ENCODE measurements at regions not wholly inside any gene's neighbourhood (a gene's known extent, or its start where the extent isn't known, plus 50 kb on each side); places are given as distances from the start of the nearest gene placed in this dataset.

GRCh38 chr9:90540734-90541133, 101.9 kb downstream of the DIRAS2 start:
- no peak for DNase-seq (ENCODE audit: low read depth)
- no peak overlapping the region for H3K4me3 ChIP-seq (ENCODE audit: low read depth, low read length)
- TF ChIP-seq MYC (IDR thresholded peaks at IDR 0.05; ENCODE audit: low read depth, low read length): no peak
- no peak for TF ChIP-seq POLR2A (IDR thresholded peaks at IDR 0.05; ENCODE audit: extremely low read depth, insufficient read length)
- TF ChIP-seq CTCF (IDR thresholded peaks at IDR 0.05; ENCODE audit: low read depth, low read length): no peak
- no peak for TF ChIP-seq MAX (IDR thresholded peaks at IDR 0.05; ENCODE audit: low read depth, low read length)

DNA sequence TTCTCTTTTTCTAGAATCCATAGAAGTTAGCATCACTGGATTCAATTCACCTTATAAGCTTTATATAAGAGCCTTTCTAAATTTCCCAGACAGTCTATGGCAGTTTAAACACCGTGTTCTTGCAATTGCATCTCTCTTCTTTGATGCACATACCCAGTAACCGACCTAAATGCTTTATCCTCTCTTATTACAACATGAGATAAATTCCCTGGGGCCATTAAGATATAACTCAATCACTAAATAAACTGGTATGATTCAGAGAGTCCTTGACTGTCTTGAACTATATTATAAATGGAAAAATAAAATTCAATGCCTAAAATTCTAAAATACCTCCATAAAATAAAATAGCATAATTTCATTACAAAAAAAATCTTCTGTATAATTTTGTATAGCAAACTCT, 98.1 kb downstream of the DIRAS2 start:
- H3K4me3 ChIP-seq (ENCODE audit: low read depth, low read length): no peak overlapping the region
- no peak for TF ChIP-seq MYC (IDR thresholded peaks at IDR 0.05; ENCODE audit: low read depth, low read length)
- TF ChIP-seq CTCF (IDR thresholded peaks at IDR 0.05; ENCODE audit: low read depth, low read length): no peak
- TF ChIP-seq MAX (IDR thresholded peaks at IDR 0.05; ENCODE audit: low read depth, low read length): no peak
- TF ChIP-seq POLR2A (IDR thresholded peaks at IDR 0.05; ENCODE audit: extremely low read depth, insufficient read length): no peak

DNA sequence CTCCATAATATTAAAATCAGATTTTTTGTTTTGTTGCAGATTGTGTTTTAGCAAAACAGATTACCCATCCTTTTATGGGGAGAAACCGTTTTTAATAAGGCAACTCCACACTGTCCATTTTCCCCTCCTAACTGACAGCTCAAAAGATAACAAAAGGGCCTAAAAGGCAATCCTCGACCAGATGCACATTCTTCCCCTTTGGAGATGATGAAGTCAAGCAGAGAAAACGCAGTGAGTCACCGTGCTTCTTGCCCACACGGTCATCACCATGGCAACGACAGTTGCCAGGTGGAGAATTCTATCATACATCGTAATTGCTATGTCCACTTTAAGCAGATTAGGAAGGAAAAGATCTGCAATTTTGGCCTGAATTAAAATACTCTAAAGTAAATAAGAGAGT, 96.4 kb downstream of the DIRAS2 start:
- no peak overlapping the region for H3K4me3 ChIP-seq (ENCODE audit: low read depth, low read length)
- no peak for TF ChIP-seq CTCF (IDR thresholded peaks at IDR 0.05; ENCODE audit: low read depth, low read length)
- no peak for TF ChIP-seq MAX (IDR thresholded peaks at IDR 0.05; ENCODE audit: low read depth, low read length)
- no peak for TF ChIP-seq POLR2A (IDR thresholded peaks at IDR 0.05; ENCODE audit: extremely low read depth, insufficient read length)
- no peak for TF ChIP-seq MYC (IDR thresholded peaks at IDR 0.05; ENCODE audit: low read depth, low read length)
- DNase-seq (ENCODE audit: low read depth): peak; percentile 18

More for the DNA sequence above, 98.1 kb downstream of the DIRAS2 start:
- DNase-seq (ENCODE audit: low read depth): no peak

DNA sequence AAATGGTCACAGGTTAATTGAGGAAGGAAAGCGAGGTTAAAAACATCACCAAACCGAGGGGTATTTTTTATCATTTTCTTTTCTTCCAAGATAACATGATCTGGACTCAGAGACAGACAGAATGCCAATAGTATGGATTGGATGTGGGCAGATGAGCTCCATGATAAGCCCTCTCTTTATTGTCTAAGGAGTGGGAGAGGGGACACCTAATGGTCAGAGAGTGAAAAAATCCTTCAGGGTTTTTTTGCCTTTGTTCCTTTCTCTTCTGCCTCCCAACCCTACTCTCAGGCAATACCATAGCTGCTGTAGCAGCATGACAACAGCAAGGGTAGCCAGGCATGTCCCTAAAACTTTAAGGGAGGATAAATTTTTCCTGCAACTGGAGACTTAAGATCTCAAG, 94.7 kb downstream of the DIRAS2 start:
- peak; percentile 6 for DNase-seq (ENCODE audit: low read depth)
- TF ChIP-seq MYC (IDR thresholded peaks at IDR 0.05; ENCODE audit: low read depth, low read length) (no peak), CTCF (IDR thresholded peaks at IDR 0.05; ENCODE audit: low read depth, low read length) (peak; percentile 28)
- no peak overlapping the region for H3K4me3 ChIP-seq (ENCODE audit: low read depth, low read length)

- no peak for DNase-seq (ENCODE audit: low read depth)
Measured at GRCh38 chr9:90552317-90552716, 90.3 kb downstream of the DIRAS2 start.

More at GRCh38 chr9:90552317-90552716, 90.3 kb downstream of the DIRAS2 start:
- TF ChIP-seq CTCF (IDR thresholded peaks at IDR 0.05; ENCODE audit: low read depth, low read length): no peak
- TF ChIP-seq MAX (IDR thresholded peaks at IDR 0.05; ENCODE audit: low read depth, low read length): no peak
- TF ChIP-seq MYC (IDR thresholded peaks at IDR 0.05; ENCODE audit: low read depth, low read length): no peak
- no peak for TF ChIP-seq POLR2A (IDR thresholded peaks at IDR 0.05; ENCODE audit: extremely low read depth, insufficient read length)
- no peak overlapping the region for H3K4me3 ChIP-seq (ENCODE audit: low read depth, low read length)
